IMR-90 (cell line): ENCODE measurements at regions not wholly inside any gene's neighbourhood (a gene's known extent, or its start where the extent isn't known, plus 50 kb on each side); places are given as distances from the start of the nearest gene placed in this dataset.

ENCODE experiments used
- ATAC-seq: fragments of 200-7000 bp; cut with Tn5 transposase; 2 replicates; pipeline ENCODE4 v1.9.1; 2020; ENCODE audit warnings: low read depth, mild to moderate bottlenecking, moderate library complexity
- BruUV-seq: library from RNA; stranded (reverse); fragments of 400-500 nt; replicated peaks from 2 replicates; lab custom pipeline; 2021; lab: Mats Ljungman, UMichigan
- CTCF ChIA-PET: fragments of 300-600 bp; formaldehyde crosslinking; extraction: SDS; loops from one replicate; lab custom pipeline; 2021; ENCODE audit warnings: antibody characterized with exemption; lab: Yijun Ruan, JAX
- POLR2A ChIA-PET: fragments of 300-600 bp; sonication (Branson Sonifier 250); formaldehyde crosslinking; loops from one replicate; lab custom pipeline; 2022; ENCODE audit warnings: antibody characterized with exemption; ENCODE audit not compliant: unreplicated experiment; lab: Charles Lee
- DNase-seq: peaks from one replicate; pipeline ENCODE4 v3.0.0; 2013
- H2AFZ ChIP-seq: replicated peaks from 2 replicates; pipeline ENCODE3; 2013; ENCODE audit warnings: low read length, mild to moderate bottlenecking; ENCODE audit not compliant: poor library complexity
- H2AK5ac ChIP-seq: 2 replicates; pipeline ENCODE4 v1.6.1; 2013; ENCODE audit warnings: low read depth, low read length, inconsistent platforms
- H2AK9ac ChIP-seq: replicated peaks from 2 replicates; pipeline ENCODE3; 2013; ENCODE audit warnings: mild to moderate bottlenecking, low read depth, low read length, moderate library complexity; ENCODE audit not compliant: poor library complexity
- H2BK120ac ChIP-seq: 2 replicates; pipeline ENCODE4 v1.6.1; 2013; ENCODE audit warnings: low read depth, low read length, inconsistent platforms
- H2BK15ac ChIP-seq: 3 replicates; pipeline ENCODE4 v1.6.1; 2013; ENCODE audit warnings: low read depth, low read length, inconsistent platforms
- H2BK20ac ChIP-seq: 2 replicates; pipeline ENCODE4 v1.6.1; 2013; ENCODE audit warnings: low read depth, mild to moderate bottlenecking, inconsistent platforms, low read length, moderate library complexity
- H2BK5ac ChIP-seq: 2 replicates; pipeline ENCODE4 v1.6.1; 2013; ENCODE audit warnings: mild to moderate bottlenecking, low read depth, low read length, inconsistent platforms; ENCODE audit not compliant: poor library complexity, severe bottlenecking
- H3K14ac ChIP-seq: replicated peaks from 2 replicates; pipeline ENCODE4 v1.6.1; 2013; ENCODE audit warnings: low read depth, low read length, inconsistent platforms
- H3K18ac ChIP-seq: 2 replicates; pipeline ENCODE4 v1.6.1; 2013; ENCODE audit warnings: low read depth, low read length, control low read depth
- H3K23ac ChIP-seq: 2 replicates; pipeline ENCODE4 v1.6.1; 2013; ENCODE audit warnings: low read depth, low read length, inconsistent platforms
- H3K27ac ChIP-seq: 2 replicates; pipeline ENCODE4 v1.5.1; 2013; ENCODE audit warnings: mild to moderate bottlenecking, control low read depth, low read length; ENCODE audit not compliant: insufficient read depth
- H3K27me3 ChIP-seq: 2 replicates; pipeline ENCODE4 v1.6.1; 2013; ENCODE audit warnings: low read length; ENCODE audit not compliant: control insufficient read depth, insufficient read depth
- H3K36me3 ChIP-seq: 2 replicates; pipeline ENCODE4 v1.6.1; 2013; ENCODE audit warnings: low read length, mixed read lengths; ENCODE audit not compliant: control insufficient read depth, insufficient read depth
- H3K4ac ChIP-seq: 2 replicates; pipeline ENCODE4 v1.6.1; 2013; ENCODE audit warnings: low read depth, low read length, inconsistent platforms
- H3K4me1 ChIP-seq: 2 replicates; pipeline ENCODE4 v1.6.1; 2013; ENCODE audit warnings: low read length, mixed read lengths; ENCODE audit not compliant: control insufficient read depth, insufficient read depth
- H3K4me2 ChIP-seq: 2 replicates; pipeline ENCODE4 v1.6.1; 2013; ENCODE audit warnings: low read depth, mild to moderate bottlenecking, control low read depth, low read length, moderate library complexity
- H3K4me3 ChIP-seq: 2 replicates; pipeline ENCODE4 v1.5.1; 2013; ENCODE audit warnings: low read depth, mild to moderate bottlenecking, control low read depth, low read length, moderate library complexity; ENCODE audit not compliant: insufficient read depth
- H3K56ac ChIP-seq: 2 replicates; pipeline ENCODE4 v1.6.1; 2013; ENCODE audit warnings: low read length, inconsistent platforms; ENCODE audit not compliant: insufficient read depth; ENCODE audit errors: extremely low read depth
- H3K79me1 ChIP-seq, 2 experiments: 2 replicates each; pipeline ENCODE4 v1.6.1; 2013; ENCODE audit warnings: low read length in 2 of 2, inconsistent platforms in 1 of 2, low read depth in 1 of 2
- H3K9ac ChIP-seq: 2 replicates; pipeline ENCODE4 v1.6.1; 2013; ENCODE audit warnings: low read depth, low read length, control low read depth
- H3K9me1 ChIP-seq: 2 replicates; pipeline ENCODE4 v1.6.1; 2013; ENCODE audit warnings: low read length, inconsistent platforms; ENCODE audit not compliant: insufficient read depth
- H3K9me3 ChIP-seq: 2 replicates; pipeline ENCODE4 v1.6.1; 2013; ENCODE audit warnings: low read length; ENCODE audit not compliant: control insufficient read depth, insufficient read depth
- H4K20me1 ChIP-seq: 2 replicates; pipeline ENCODE4 v1.6.1; 2013; ENCODE audit warnings: low read length, inconsistent platforms; ENCODE audit not compliant: insufficient read depth
- H4K5ac ChIP-seq: 2 replicates; pipeline ENCODE4 v1.6.1; 2013; ENCODE audit warnings: mild to moderate bottlenecking, low read depth, low read length, control low read depth
- H4K8ac ChIP-seq, 2 experiments: 2 replicates each; pipeline ENCODE4 v1.6.1; 2013; ENCODE audit warnings: low read depth in 2 of 2, low read length in 2 of 2, control low read depth in 1 of 2, inconsistent platforms in 1 of 2
- H4K91ac ChIP-seq: 2 replicates; pipeline ENCODE4 v1.6.1; 2013; ENCODE audit warnings: low read depth, low read length, inconsistent platforms; ENCODE audit not compliant: insufficient read depth
- BHLHE40 ChIP-seq: fragments of 150-350 bp; IDR thresholded peaks from 2 replicates; pipeline ENCODE4 v1.6.1; 2016; ENCODE audit warnings: mild to moderate bottlenecking, low read depth, low read length
- CEBPB ChIP-seq: IDR thresholded peaks from 2 replicates; pipeline ENCODE4 v1.6.1; 2012; ENCODE audit warnings: low read depth, low read length, improper control_type of control experiment
- CHD1 ChIP-seq: IDR thresholded peaks from 2 replicates; pipeline ENCODE4 v1.6.1; 2012; ENCODE audit warnings: low read depth, low read length, improper control_type of control experiment
- FOS ChIP-seq: fragments of 150-350 bp; IDR thresholded peaks from 2 replicates; pipeline ENCODE4 v1.6.1; 2016; ENCODE audit warnings: low read depth, low read length
- MAFK ChIP-seq: IDR thresholded peaks from 2 replicates; pipeline ENCODE4 v1.6.1; 2012; ENCODE audit warnings: low read depth, low read length, improper control_type of control experiment
- MAZ ChIP-seq: IDR thresholded peaks from 2 replicates; pipeline ENCODE4 v1.6.1; 2012; ENCODE audit warnings: low read depth, mild to moderate bottlenecking, low read length, improper control_type of control experiment, moderate library complexity, borderline replicate concordance
- MXI1 ChIP-seq: IDR thresholded peaks from 2 replicates; pipeline ENCODE4 v1.6.1; 2012; ENCODE audit warnings: low read depth, mild to moderate bottlenecking, low read length, moderate library complexity, borderline replicate concordance
- RAD21 ChIP-seq: IDR thresholded peaks from 2 replicates; pipeline ENCODE4 v1.6.1; 2012; ENCODE audit warnings: low read length, improper control_type of control experiment
- RFX5 ChIP-seq: IDR thresholded peaks from 2 replicates; pipeline ENCODE4 v1.8.0; 2012; ENCODE audit warnings: low read depth, mild to moderate bottlenecking, low read length, moderate library complexity
- dilution Hi-C: fragments of 300-500 bp; cut with HindIII; formaldehyde crosslinking; loops from one replicate; pipeline ENCODE4 v1.14.3; 2018; ENCODE audit warnings: low sequenced_read_pairs; ENCODE audit not compliant: unreplicated experiment
- in situ Hi-C: fragments of 300-500 bp; cut with MboI; formaldehyde crosslinking; loops from 3 replicates; pipeline ENCODE4 v1.14.3; 2019; ENCODE audit warnings: low sequenced_read_pairs, inconsistent platforms, mixed read lengths
- intact Hi-C: fragments of 100-400 bp; cut with micrococcal nuclease; formaldehyde crosslinking; loops from 2 replicates; pipeline ENCODE4 v1.10.0; 2022
- TF ChIP-seq, protein P1 (sequence below): fragments of 150-350 bp; IDR thresholded peaks from 2 replicates; pipeline ENCODE4 v1.6.1; 2016; ENCODE audit warnings: low read depth, mild to moderate bottlenecking, low read length, moderate library complexity, borderline replicate concordance

GRCh38 chr18:67665266-67665665 lies 148.7 kb upstream of the DSEL start (continued):
- TF ChIP-seq CHD1 = no peak
- no peak for TF ChIP-seq BHLHE40
- no peak for TF ChIP-seq MXI1

DNA sequence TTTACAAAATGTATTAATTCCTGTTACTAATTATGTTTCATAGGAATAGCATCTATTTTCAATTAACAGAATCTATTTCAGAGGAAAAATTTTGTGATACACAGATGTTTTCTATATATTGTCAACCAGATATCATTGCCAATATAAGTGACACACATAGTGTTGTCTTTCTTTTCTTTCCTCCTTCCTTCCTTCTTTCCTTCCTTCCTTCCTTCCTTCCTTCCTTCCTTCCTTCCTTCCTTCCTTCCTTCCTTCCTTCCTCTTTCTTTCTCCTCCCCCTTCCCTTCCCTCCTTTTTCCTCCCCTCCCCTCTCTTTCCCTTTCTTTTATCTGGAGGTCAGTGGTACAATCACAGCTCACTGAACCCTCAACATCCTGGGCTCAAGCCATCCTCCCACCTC lies 146.5 kb upstream of the DSEL start:
- no peaks in the 10 kb centered on the region for H3K4me1 ChIP-seq
- no peak overlapping the region for H3K4me2 ChIP-seq
- H3K79me1 ChIP-seq = no peaks in the 10 kb centered on the region
- no peak overlapping the region for H4K91ac ChIP-seq
- H3K4ac ChIP-seq = no peak overlapping the region
- no peak overlapping the region for H4K8ac ChIP-seq
- H3K36me3 ChIP-seq = no peaks in the 10 kb centered on the region
- TF ChIP-seq RFX5 (no peak), BHLHE40 (no peak), MAFK (no peak), MXI1 (no peak), RAD21 (no peak), MAZ (no peak), CEBPB (no peak), FOS (no peak)
- TF ChIP-seq, protein P1, sequence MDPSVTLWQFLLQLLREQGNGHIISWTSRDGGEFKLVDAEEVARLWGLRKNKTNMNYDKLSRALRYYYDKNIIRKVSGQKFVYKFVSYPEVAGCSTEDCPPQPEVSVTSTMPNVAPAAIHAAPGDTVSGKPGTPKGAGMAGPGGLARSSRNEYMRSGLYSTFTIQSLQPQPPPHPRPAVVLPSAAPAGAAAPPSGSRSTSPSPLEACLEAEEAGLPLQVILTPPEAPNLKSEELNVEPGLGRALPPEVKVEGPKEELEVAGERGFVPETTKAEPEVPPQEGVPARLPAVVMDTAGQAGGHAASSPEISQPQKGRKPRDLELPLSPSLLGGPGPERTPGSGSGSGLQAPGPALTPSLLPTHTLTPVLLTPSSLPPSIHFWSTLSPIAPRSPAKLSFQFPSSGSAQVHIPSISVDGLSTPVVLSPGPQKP = no peak
- H3K14ac ChIP-seq = no peak overlapping the region
- H2BK20ac ChIP-seq = no peak overlapping the region
- H3K56ac ChIP-seq = no peak overlapping the region
- H3K23ac ChIP-seq = no peak overlapping the region
- H2BK5ac ChIP-seq = no peak overlapping the region
- no peak overlapping the region for H2BK120ac ChIP-seq
- no peaks in the 10 kb centered on the region for H4K20me1 ChIP-seq
- dilution Hi-C loops (no loop called here), in situ Hi-C loops (no loop called here), intact Hi-C loops (no loop called here)
- ATAC-seq = no peak
- no peak overlapping the region for H2AFZ ChIP-seq
- no peak overlapping the region for H2AK5ac ChIP-seq
- H3K9ac ChIP-seq = no peak overlapping the region
- no peaks in the 10 kb centered on the region for H3K27me3 ChIP-seq
- no peak overlapping the region for H3K27ac ChIP-seq
- H4K5ac ChIP-seq = no peak overlapping the region
- H2BK15ac ChIP-seq = no peak overlapping the region
- no peaks in the 10 kb centered on the region for H3K9me1 ChIP-seq
- no peak overlapping the region for H3K4me3 ChIP-seq
- H3K9me3 ChIP-seq = no peaks in the 10 kb centered on the region
- CTCF ChIA-PET = no interaction called here
- no peak overlapping the region for H3K18ac ChIP-seq
- no peak for DNase-seq
- H2AK9ac ChIP-seq = no peak overlapping the region
- POLR2A ChIA-PET = no interaction called here
- BruUV-seq = no TSS peak
